HG02885 (cell line): ENCODE measurements at regions not wholly inside any gene's neighbourhood (a gene's known extent, or its start where the extent isn't known, plus 50 kb on each side); places are given as distances from the start of the nearest gene placed in this dataset.

Experiments used
- ATAC-seq: cut with Tn5 transposase; IDR thresholded peaks from one replicate; pipeline ENCODE4 v1.9.1; 2021; ENCODE audit warnings: mild to moderate bottlenecking; ENCODE audit not compliant: unreplicated experiment, poor library complexity

DNA sequence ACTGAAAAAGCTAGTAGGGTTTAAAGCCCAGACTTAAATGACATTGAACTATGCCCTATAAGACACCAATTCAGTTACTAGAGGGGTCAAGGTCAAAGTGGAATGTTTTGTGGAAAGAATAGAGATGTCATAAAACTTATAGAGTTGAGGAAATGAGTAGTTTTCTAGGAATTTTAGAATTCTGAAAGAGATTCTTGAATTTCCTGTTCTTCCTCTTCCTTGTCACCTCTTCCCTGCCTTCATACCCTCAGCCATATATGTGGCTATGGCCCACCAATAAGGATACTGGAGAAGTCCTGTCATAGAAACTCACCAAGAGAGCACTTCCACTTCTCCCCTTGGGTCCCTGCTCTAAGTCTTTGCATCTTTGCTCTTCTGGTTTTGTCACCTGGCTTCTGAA, 104.9 kb upstream of the TGFBR2 start:
- ATAC-seq, result no peak

DNA sequence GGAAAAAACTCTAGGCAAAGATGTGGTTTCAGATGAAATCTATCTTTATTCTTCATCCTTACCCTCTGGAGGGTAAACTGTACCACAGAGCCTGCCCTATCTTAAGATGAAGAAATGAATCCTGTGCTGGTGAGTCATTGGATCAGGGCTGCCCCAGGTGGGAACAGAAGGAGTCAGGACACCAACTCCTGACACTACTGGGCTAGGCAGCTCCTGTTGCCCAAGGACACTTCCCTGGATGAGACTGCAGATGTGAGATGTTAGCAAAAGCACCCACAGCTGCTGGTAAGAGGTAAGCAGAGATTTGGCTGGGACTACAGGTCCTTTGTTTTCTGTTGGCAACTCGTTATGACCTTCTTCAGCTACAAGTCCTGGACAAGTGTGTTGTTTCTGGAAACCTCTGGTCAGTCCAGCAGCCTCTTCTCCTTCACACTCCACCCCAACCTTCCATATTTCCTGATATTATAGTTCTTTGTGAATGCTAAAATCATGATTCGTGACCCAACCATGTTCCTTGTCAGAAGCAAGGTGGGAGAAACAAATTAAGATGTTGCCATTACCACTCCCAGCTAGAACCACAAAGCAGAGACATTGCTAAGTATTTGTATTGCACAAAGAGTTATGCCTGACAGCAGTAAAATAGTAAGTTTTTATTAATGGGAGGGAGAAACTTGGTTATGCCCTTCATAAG, 104.2 kb upstream of the TGFBR2 start:
- no peak for ATAC-seq

DNA sequence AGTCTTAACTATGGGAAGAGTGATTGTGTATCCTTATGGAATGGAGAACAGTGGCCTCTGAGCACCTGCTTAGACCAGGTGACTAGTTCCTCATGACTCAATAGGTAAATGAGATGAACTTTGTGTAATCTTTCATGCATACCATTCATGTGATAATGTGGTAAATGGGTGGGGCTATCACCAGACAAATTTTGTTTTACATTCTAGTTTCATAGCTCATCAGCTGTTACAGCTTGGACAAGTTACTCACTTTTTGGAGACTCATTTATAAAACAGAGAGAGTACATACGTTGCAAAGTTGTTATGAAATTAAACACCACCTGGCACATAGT, 103.7 kb upstream of the TGFBR2 start:
- peak; percentile 40 for ATAC-seq

DNA sequence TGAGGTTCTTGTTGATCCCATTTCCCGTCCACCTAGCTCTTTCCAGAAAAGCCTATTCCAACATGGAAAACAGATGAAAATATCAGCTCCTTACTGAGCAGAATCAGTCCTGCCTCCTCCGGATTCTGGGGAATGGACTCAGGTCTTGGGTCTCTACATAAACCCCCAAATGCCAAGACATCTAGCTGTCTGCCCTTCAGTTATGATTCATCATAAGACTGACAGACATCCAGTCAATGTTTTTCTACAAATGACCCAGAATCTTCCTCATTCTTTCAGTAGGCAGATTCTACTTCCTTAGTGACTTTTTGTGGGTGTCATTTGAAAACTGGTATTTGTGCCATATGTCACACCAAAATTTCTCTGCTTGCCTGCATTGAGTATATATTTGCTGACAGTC, 103.0 kb upstream of the TGFBR2 start:
- no peak for ATAC-seq

DNA sequence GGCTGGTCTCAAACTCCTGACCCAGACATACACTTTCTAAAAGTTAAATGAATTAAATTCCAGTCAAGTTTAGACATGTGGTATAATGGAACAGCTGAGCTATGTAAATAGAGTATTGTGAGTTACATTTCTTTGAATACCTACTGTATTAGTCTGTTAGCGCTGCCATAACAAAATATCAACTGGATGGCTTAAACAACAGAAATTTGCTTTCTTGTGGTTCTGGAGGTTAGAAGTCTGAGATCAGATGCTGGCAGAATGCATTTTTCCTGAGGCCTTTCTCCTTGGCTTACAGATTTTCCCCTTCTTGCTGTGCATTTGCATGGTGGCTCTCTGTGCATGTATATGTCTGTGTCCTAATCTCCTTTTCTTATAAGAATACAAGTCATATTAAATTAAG, 101.5 kb upstream of the TGFBR2 start:
- no peak for ATAC-seq

DNA sequence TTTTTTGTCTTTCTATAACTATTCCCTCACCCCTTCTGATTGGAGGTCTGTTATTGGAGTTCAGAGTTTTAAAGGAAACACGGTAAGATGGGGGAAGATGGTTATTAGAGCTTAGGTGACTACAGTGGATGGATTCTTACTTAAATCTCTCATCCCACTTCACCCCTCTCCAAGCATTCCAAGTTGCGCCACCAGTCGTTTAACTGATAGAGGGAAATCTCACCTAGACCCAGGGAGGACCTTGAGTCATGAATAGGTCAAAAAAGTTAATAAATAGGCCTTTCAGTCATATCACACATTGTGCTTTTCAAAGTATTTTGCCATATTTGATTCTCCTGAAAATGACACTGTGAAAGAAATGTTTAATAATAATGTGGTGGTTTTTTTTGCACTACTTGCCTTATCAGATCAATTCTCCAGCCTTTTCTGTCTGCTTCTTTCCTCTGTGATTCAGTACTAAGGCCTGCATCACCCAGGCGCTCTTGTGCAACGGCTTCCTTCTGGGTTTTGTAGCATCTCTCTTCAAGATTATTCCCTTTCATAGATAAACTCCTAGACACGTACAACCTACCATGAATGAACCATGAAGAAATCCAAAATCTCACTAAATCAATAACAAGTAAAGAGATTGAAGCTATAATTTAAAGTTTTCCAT, 100.4 kb upstream of the TGFBR2 start:
- ATAC-seq, result no peak

DNA sequence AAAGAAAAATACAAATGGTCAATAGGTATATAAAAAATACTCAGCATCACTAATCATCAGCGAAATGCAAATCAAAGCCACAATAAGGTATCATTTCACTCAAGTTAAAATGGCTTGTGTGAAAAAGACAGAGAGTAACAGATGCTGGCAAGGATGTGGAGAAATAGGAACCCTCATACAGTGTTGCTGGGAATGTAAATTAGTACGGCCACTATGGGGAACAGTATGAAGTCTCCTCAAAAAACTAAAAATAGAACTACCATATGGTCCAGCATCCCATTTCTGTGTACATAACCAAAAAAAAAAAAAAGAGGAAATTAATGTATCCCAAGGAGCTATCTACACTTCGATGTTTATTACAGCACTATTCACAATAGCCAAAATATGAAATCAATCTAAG, 98.1 kb upstream of the TGFBR2 start:
- no peak for ATAC-seq

DNA sequence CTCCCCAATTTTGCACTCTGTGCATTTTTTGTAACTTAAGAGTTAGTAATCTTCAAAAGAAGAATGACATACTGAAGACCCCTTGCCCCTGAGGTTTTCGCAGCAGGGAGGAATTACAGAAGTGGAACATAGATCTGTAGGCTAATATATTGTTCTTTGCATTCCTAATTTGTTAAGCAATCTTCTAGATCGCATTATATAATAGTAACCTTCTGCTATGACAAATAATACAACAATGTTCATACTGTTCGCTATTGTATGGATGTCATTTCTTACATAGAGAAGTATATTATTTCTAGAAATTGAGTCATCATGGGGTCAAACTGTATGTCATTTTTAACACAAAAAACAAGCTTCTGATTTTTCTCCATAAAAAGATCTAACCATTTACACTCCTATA, 95.8 kb upstream of the TGFBR2 start:
- no peak for ATAC-seq

DNA sequence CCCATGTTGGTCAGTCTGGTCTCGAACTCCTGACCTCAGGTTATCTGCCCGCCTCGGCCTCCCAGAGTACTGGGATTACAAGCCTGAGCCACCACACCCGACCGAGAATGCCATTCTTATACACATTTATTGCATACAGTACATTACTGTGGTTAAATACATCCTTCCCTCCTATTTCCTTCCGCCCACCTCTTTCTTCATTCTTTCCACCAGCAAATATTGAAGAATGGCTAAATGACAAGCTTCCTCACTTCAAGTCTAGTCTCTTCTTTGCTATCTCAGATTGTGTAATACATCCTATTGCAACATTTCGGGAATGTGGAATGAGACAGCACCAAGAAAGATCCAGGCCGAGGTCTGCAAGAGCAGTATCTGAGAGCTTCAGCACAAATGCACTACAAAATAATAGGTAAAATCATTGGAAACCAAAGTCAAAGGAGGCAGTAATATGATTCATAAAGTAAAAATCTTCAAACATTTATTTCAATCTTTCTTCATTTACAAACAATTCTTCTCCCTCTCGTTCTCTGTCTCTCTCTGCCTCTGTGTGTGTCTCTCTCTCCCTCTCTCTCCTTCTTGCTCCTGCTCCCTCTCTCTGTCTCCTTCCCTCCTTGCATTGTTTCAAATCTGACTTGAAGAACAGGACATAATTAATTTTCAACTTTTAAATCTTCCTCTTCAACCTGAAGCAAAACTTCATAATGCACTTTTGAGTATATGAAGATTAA, 94.7 kb upstream of the TGFBR2 start:
- ATAC-seq, result no peak

DNA sequence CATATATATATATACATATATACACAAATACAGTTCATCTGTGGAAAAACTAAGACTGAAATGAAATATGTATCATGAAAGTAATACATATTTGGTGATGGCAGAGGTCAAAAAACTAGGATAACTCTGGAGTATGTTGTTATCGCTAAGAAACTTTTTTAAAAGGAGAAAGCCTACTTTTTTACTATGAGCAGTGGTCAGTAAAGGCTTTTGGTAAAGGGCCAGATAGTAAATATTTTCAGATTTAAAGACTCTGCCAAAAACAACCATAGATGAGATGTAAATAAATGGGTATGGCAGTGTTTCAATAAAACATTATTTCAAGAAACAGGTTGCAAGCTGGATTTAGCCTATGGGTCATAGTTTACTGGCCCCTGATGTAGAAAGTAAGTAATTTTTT, 93.8 kb upstream of the TGFBR2 start:
- no peak for ATAC-seq

DNA sequence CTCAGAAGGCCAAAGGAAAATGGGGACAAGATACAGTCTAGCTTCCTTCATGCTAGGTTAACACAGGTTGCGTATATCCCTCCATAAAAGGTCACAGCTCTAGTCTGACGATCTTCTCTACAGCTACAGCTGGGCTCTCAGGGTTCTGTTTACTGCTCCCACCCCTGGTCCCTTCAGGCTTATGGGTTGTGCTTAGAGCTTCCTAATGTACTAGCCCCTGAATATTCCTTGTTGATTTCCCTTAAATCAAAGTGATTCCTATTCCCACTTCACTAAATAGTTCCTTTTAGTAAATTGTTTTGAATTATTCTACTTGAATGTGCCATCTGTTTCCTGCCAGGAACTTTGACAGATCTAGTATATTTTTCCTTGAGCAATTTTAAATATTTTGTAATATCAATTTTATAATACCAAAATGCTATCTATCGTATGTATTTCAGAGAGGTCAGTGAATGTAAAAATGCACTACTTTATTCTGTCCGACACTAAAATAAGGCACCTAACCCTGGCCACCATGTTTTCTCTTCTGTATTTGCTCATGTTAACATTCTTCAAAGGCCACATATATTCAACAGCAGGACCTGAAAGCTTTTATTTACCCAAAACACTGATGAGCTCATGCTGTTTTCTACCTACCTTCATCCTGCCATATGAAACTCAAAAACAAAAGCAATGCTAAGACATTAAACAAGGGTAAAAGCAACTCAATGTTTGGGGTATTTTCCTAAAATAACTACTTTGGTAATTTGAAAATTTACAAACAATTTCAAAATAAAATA, 92.8 kb upstream of the TGFBR2 start:
- ATAC-seq, result no peak

DNA sequence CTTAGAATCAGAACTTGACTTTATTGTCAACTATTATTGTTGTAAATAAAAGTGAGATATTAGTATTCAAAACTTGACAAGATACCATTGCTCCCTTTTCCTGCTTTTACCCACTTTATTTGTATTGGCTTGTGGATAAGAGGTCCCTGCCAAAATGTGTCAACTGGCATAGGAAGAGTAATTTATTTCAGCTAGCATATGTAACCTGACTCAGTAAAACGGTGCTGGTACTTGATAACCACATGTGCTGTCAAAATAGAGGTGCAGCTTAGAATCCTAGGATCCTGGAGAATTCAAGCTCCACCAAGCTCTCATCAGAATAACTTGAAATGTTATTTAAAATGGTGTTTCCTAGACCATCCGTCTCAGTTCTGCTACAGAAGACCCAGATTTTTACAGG, 90.2 kb upstream of the TGFBR2 start:
- no peak for ATAC-seq

DNA sequence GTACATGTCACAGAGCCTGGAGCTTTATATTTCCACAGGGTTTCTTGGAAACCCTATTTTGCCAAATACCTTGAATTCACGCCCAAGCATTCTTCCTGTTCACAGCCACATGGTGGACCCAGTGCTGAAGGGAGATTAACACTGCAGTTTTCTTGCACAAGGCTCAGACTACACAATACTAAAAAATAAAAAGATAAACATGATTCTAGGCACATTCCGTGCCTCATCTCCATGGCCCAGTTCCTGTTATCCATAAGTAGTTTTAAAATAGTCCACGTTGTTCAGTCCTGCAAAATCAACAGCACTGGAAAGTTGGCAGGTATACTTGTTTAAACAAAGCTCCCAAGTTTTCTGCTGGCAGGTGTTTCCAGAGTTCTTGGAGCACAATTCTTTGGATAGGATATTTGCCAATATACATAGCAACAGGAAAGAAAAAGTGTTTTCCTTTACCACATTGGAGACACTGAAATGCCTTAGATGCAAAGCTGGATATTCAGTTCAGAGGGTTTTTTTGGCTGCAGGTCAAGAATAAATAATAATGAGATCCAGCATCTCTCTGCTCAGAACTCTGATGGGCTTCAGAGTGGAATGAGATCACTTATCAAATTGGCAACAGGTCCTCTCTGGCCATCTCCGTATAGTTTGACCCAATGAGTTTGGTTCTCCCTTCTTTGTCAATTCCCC, 88.1 kb upstream of the TGFBR2 start:
- ATAC-seq, result no peak

DNA sequence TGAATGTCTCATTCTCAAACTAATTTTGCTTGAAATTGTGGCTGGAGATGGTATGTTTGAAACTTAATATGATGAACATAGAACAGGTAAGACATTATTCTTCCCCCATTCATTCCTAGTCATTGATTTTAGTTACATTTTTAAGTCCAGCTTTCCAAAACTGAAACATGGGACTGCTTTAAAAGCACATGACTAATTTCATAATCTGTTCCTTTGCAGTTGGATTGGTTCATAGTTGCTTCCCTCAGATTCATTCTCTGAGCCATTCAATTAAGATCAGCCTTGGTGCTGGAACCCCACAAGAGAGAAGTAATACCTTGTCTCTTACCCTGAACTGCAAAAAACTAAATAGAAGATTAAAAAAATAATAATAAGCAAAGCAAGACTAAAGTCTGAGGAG, 87.5 kb upstream of the TGFBR2 start:
- ATAC-seq, result no peak

DNA sequence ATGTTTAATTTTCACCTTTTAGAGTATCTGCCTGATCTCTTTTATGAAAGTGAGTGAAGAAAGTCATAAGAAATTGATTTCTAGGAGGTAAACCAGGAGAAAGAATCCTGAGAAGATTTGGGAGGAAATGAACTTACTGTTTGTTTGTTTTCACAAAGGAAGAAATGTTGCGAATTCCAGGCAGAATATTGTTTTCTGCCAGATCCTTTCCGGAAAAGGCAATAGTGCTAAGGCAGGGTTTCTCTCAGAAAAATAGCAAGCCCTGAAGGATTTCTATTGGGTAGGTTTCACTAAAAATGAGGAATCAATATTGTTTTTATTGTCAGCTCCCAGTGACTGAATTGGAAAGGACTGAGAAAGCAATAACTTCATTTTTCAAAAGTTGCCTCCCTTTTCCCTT, 85.7 kb upstream of the TGFBR2 start:
- ATAC-seq, result no peak

DNA sequence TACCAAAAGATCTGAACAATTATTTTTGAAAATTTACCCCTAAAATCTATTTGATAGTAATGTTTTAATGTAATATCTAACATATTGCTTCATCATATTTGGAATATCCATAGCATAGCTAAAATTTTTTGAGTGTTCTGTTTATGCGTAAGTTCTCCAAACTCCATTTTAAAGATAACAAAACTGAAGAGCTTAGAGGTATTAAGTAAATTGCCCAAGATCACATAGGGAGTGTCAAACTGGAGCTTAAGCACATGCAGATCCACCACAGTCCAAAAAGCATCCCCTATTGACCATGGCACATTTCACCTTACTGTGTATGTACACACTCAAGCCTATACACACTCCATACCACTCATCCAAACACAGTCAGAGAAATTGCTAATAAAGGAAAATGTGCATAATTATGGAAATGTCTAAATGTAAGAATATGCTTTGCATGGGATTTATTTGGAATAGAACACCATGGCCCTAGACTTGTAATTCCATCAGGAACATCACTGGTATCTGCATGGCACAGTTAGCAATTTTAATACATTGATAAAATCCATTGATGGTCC, 85.2 kb upstream of the TGFBR2 start:
- ATAC-seq, result no peak

DNA sequence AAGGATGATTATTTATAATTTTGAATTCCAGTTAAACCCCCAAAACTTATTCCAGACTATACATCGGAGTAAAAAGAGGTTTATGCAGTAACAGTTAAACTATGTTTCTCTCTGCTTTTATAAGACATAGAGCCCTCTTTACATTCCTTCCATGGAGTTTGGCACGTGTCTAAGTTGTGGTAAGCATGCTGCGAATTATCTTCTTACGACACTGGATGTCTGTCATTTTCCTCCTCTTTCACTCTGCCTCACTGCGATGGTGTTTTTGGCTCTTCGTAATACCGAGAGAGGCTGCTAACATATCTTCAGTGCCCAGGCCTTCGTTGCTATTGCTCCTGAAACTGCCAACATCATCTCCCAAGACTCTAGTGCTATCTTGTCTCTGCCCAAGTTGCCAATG, 83.9 kb upstream of the TGFBR2 start:
- no peak for ATAC-seq

DNA sequence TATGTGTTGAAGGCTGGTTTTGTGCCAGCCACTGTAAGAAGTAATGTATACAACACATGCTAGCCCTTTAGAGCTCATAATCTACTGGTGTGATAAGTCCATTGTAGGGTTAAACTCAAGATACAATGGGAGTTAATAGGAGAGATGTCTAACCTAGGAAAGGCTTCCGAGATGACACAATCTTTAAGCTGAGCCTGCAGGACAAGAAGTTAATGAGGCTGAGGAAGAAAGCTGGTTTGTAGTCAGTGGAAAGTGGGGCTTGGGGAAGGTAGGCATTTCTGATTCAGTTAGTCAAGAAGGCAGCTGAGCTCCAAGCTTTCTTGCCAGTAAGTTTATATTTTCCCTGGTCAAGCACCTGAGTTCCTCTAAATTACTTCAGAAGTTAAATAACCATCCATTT, 83.0 kb upstream of the TGFBR2 start:
- ATAC-seq, result no peak

DNA sequence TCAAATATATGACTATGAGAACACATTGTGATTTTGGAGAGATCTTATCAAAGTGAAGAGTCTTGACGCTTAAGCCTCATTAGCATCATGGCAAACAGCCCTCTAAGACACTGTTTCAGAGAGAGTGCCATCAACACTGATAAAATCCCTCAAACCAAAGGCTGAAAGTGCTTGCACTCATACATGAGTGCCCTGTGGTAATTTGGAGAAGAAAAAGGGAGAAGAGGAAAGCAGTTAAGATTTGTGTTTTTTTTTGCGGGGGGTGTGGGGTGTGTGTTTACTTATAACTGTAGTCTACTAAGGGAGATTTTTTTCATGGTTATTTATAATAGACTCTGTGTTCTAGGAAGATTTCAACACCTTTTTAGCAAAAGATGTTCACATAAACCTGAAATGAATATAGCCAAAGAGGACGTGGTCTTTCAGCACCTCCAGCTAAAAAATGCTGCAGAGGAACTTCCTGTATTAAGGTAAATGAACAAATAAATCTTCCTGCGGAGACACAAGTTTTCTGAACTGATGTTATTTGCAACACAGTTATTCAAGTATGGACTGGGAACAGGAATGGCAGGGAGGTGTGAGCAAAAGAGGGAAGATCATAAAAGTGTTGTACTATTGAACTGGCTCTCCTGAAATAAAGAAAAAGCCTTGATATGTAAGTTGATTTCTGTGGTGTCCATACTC, 81.9 kb upstream of the TGFBR2 start:
- no peak for ATAC-seq

DNA sequence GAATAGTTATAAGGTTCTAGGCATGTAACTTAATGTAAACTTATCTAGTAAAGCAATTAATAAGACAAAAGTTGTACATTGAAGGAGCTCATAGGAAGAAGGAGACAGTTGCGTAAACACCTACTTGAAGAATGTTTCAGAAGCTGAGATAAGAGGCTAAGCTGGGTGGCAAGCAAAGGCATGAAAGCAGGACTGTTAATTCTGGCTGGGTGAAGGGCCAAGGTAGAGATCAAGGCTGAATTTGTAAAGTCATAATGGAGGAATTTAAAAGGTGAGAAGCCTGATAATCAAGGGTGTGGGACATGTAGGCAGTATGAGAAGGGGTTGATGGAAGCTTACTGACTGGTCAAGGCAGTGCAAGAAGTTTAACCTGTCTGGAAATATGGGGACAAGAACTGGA, 80.4 kb upstream of the TGFBR2 start:
- no peak for ATAC-seq
